Left hindlimb (tissue), 1 donor: ENCODE measurements at regions not wholly inside any gene's neighbourhood (a gene's known extent, or its start where the extent isn't known, plus 50 kb on each side); places are given as distances from the start of the nearest gene placed in this dataset.
A peak's percentile ranks its signal among the peaks of the same experiment; 100 is the strongest.
"Not testable (repeated sequence)": the region's sequence is repeated elsewhere in the genome, so short reads cannot be mapped to it uniquely, and the experiment has no call there.

Experiments used
- DNase-seq: peaks from one replicate; pipeline ENCODE4 v3.0.0-alpha.2; 2018

DNA sequence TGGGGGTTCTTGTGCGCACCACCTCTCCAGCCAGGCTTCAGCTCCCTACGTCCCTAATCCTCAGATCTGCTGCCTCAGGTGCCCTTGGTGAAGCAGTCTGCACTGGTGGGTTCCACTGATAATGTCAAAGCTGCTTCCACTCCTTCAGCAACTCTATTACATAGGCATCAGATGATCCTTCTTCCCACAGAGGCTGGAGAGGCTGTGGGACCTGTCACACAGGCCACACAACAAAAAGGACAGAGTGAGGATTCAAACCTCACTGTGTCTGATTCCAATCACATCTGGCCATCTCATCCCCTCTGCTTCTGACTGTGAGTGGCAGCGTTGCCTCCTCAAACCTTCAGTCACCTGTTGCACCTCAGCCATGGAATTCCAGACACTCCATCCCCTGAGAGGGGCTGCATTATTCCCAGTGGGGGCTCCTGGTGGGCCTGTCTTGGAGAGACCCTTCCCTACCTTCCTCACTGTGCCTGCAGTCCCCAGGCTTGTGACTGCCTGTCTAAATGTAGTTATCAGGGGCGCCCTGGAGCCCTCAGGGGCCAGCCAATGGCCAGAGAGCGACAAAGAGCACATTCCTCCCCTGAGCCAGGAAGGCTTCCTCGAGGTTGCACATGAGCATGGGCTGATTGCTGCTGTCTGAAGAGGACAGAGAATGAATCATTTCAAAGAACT is 211.4 kb upstream of the ECI2 start:
- DNase-seq = no peak

DNA sequence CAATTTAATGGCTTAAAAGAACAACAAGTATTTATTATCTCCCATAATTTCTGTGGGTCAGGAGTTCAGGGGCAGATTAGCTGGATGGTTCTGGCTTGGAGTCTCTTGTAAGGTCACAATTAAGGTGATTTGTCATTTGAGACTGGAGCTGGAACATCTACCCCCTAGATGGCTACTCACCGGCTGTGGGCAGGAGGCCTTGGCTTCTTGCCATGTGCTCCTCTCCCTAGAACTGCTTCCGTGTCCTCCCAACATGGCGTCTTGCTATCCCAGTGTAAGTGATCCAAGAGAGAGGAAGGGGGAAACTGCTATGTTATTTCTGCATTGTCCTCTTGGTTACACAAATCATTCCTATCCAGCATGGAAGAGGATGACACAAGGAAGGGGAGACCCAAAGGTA is 210.2 kb upstream of the ECI2 start:
- DNase-seq = no peak

DNA sequence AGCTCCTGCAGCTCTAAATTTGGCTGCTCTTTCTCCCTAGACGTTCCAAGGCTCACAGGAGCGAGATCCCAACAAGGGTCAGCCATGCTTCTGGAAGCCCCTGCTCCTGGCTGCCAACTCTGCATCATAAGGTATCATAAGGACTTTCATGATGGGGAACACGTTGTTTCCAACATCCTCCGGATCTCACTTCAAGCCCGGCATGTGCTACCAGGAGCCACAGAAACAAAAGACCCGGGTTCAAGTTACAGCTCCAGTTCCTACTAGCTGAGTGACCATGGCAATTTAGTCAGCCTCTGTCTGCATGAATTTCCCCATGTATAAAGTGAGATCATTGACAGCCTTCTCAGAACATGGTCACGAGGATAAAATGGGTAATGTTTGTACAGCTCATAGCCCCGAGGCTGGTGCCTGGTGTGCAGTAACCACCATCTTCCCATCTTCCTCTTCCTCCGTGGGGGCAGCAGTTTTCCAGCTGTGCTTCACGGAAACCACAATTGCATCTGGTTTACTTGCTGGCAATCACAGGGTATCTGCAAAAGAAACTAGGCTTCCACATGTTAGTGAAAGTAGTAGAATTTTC is 209.0 kb upstream of the ECI2 start:
- DNase-seq = no peak

DNA sequence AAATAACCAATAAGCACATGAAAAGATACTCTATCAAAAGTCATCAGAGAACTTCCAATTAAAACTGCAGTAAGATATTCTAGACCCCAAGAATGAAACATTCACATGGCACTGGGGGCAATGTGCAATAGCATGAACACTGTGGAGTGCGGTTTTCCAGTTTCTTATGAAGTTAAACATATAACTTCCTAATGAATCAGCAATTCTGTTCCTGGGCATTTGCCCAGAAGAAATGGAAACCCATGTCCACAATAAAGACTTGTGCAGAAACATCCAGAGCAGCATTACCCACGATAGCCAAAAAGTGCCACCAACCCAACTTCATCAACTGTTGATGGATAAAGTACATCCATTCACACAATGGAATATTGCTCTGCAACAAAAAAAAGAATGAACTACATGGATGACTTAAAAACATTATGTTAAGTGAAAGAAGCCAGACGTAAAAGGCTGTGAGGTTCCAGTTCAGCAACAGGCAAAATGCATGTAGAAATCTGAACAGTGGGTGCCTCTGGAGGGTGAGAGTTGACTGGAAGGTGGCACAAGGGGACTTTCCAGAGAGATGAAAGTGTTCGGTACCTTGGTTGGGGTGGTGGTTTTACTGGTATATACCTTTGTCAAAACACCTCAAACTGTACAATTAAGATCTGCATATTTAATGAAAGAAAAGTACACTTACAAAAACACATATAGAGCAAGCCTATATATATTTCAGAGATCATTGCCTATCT is 207.2 kb upstream of the ECI2 start:
- no peak for DNase-seq

DNA sequence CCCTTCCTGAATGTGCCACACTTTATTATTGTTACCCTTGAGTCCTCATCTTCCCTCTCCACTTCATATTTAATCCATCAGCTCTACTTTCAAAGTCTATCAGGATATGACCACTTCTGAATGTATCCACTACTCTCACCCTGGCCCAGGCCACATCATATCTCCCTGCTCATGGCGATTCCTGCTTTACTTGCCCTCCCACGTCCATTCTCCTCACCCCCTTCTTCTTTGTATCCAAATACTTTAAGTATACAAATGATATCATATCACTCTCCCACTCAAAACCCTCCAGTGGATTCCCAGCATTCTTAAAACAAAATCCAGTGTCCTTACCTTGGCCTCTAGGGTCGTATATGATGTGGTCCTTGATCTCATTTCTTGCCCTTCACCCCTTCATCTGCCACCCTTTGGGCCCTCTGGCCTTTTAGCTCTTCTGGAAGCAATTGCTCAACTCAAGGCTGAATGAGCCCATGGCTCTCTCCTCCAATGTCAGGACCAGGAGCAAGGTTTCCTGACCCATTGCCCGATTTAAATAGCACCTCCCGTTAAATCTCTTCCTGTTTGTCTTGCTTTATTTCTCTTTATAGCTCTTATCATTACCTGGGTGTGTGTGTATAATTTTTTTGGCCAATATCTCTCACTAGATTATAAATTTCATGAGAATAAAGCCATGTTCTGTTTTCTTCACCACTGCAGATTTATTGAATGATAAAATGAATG is 205.9 kb upstream of the ECI2 start:
- no peak for DNase-seq

DNA sequence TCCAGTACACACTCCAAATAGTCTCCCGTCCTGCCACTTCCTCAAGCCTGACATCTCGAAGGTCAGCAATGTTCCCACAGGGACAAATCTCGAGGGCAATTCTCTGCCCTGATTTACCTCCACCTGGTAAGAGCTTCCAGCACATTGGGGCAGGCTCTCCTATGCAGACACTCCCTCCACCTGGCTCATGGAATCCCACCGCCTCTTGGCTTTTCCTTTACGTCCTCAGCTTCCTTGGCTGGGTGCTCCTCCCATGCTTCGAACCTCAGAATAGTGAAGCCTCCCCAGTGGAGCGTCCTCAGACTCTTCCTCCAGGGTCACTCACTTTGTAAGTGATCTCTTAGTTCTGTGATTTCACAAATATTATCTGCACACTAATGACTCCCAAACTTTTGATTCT is 205.2 kb upstream of the ECI2 start:
- DNase-seq = no peak

DNA sequence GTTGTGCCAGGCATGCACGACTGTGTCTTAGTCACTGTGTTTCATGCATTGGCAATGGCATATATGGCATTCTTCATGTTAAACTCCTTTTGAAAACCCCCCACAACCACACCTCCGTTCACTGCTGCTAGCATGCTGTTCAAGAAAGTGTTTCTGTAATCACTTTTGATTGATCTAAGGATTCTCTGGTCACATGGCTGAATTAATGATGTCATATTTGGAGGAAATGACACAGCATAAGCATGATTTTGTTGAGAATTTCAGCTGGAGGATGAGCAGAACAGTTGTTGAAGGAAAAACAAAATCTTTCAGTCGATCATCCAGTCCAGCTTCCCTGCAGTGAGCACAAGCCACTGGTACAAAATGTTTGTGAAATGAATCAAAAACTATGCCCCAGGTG is 203.5 kb upstream of the ECI2 start:
- DNase-seq = no peak

DNA sequence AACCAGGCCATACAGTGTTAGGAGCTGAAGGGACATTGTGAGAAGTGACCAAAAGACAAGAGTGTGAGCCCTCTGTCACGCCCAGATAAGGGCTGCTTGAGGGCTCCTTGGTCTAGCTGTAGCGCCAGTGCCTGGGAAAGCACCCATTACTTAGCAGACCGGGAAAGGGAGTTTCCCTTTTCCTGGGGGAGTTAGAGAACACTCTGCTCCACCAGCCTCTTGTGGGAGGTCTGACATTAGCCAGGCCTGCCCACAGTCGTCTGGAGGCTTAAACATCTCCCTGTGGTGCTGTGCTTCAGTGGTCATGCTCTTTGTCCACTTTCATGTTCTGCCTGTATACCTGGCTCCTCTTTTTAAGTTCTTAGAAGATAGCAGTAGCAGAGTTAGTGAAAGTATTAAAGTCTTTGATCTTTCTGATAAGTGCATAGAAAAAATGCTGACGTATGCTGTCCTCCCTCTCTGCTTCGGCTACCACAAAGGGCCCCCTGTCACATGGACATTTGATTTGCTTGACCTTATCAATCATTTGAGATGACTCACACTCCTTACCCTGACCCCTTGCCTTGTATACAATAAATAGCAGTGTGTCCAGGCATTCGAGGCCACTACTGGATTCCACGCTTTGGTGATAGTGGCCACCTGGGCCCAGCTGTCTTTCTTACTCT is 201.5 kb upstream of the ECI2 start:
- DNase-seq = no peak

DNA sequence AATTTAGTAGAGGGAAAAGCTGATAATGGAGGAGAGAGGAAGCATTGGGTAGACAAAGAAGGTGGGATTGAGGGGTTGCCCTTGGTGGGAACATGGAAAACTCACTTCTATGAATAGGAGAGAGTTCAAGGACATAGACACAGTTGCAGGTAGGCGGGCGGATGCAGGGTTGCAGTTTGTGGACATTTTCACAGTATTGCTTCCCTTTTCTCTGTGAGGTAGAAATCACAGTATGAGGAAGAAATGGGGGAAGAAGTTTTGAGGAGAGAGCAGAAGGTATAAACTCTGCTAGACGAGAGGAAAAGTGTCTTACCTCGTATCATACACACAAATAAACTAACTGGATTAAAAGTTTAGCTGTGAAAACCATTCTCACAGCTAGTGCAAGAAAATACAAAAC is 200.7 kb upstream of the ECI2 start:
- no peak for DNase-seq

DNA sequence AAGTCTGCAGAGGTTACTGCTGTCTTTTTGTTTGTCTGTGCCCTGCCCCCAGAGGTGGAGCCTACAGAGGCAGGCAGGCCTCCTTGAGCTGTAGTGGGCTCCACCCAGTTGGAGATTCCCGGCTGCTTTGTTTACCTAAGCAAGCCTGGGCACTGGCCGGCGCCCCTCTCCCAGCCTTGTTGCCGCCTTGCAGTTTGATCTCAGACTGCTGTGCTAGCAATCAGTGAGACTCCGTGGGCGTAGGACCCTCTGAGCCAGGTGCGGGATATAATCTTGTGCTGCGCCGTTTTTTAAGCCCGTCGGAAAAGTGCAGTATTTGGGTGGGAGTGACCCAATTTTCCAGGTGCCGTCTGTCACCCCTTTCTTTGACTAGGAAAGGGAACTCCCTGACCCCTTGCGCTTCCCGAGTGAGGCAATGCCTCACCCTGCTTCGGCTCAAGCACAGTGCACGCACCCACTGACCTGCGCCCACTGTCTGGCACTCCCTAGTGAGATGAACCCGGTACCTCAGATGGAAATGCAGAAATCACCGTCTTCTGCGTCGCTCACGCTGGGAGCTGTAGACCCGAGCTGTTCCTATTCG is 198.9 kb upstream of the ECI2 start:
- not testable (repeated sequence) for DNase-seq

DNA sequence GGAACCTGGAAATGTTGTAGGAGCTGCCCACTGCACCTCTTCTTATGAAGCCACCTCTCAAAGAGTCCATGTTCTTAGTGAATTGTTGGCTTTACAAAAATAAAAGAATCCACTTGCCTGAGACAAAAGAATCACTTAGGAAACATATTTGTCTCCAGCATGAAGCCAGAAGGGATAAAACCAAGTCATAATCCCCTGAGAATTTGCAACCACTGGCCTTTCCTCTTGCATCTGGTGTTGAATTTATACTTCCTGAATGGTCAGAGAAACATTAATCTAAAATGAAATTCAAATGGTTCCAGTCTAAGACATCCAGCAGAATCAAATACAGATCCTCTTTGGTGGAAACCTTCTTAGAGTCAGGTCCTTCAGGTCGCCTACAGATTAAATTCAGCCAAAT is 192.5 kb upstream of the ECI2 start:
- no peak for DNase-seq

DNA sequence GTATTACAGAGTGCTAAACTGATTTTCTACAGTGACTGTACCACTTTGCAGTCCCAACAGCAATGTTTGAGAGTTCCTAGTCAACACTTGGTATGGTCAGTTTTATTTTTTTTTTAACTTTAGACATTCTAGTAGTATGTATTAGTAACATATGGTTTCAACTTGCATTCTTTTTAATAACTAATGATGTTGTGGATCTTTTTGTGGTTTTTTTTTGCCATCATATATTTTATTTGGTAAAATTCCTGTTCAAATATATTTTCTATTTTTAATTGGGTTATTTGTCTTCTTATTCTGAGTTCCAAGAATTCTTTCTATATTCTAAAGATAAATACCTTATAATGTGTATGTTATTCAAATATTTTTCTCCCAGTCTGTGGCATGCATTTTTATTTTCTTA is 189.4 kb upstream of the ECI2 start:
- DNase-seq = no peak

DNA sequence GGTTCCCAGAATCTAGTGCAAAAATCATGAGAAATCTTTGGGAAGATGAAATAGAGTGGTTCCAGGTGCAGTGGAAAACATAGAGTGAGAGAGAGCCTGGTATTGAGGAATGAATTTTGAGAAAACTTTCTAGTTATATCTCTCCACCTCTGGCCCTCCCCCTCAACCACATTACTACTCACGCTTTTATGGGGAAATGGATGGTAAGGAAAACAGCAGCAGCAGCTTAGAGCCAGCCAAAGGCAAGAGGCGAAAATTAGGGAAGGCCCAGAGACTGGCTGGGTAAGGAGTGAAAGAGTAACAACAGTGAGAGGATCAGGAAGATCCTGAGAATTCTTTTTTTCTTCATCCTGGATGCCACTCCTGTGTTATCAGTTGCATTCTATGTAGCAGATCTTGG is 187.9 kb upstream of the ECI2 start:
- DNase-seq = no peak

DNA sequence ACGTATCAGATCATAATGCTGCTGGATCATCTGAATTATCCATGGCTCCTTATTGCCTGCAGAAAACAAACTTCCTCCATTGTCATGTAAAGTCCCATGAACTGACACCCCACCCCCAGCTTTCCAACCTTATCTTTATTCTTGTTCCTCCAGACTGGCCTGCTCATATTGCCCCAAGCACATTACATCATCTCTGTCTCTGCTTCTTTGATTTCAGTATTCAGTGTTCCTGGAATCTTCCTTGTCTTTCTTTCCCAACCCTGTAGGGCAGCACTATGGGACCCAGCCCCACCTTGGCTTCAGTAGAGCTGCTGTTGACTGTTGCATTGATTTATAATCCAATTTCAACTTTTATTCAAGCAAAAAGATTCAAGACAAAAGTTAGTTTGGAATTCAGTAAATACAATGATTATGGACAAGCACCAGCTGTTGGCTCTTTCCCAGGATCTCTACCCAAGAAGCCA is 187.5 kb upstream of the ECI2 start:
- no peak for DNase-seq

DNA sequence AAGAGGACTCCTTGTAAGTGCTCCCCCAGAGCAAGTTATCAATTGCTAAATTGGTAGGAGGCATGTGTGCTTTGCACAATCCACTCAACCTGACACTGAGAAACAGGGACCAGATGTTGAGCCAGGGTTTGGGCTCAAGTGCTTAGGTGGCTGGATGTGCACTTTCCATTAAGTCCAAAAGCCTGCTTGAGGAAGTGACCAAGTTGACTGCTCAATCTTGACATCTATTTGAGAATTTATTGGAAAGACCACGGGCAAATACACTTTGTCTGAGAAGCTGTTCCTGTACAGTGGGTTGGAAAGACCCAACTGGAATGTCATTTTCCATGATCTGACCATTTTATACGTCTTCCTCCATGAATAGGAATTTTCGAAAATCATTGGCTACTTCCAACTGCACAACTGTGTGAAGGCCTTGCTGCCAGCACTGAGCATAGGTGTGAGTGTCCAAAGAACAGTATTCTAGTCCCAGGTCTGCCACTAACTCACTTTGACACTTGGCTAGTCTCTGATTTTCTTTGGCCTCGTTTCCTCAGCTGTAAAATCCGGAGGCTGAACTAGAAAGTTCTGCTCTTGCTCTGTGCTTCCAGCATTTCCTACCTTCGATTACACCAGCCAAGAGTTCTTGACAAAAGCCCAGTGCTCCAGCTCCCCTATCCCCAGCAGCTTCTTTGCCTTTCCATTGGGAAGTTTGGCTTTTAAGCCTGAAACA is 186.9 kb upstream of the ECI2 start:
- no peak for DNase-seq

DNA sequence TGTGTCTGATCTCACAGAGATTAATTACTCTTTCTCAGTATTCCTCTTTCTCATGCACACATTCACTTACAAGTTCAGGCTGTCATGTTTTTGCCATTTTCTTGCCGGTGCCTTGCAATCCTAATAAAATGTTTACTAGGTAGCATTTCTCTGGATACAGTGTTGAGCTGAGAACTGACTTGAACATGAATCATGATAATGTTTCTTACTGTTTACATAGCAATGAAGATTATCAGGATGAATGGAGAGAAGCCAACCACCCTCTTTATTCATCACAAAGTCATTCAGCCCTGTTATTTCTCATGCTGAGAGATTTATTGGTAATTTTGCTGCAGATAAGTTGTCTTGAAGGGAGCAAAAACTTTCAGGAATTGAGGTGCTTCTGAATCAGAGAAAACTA is 185.5 kb upstream of the ECI2 start:
- no peak for DNase-seq

DNA sequence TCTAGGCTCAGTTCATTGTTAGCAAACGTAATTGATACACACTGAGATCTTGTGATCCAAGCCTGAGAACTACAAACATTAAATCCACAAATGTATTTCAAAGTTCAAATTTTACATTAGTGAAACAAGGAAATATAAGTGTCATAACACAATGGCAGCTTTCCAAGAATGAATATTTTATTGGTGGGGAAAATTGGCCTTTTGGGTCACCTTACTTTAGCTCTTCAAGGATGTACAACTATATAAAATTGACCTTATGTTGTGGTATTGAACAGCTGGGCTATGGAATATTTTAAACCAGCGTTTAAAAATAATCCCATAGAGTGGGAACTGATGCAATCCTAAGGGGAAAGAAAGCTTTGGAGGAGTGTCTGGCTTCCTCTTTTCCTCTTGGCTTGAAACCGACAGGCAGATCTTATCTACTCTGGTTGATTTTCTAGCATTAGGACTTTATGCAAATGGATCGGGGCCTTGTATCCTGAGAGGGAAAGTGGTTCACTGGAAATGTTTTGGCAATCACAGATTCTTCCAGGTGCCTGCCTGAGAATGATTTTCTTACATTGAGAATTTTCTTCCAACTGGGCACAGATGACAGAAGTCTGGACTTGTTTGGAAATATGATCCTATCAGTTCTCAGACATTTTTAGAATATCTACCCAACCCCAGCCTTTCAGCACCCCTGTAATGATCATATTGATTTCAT is 184.8 kb upstream of the ECI2 start:
- DNase-seq = peak; percentile 27

DNA sequence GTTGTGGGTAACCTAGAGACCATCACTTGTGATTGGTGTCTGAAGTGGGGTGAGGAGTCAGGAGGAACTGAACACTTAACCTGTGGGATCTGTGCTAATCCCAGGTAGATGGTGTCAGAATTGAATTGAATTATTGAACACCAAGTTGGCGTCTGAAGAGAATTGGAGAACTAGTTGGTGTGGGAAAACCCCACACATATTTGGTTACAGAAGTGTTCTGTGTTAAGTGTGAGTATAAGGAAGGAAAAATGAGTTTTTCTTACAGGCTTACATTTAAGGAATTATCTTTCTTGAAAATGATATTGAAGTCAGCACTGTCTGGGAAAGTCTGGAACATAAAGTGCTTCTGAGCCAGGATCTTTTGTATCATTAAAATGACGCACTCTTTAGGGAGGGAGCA is 182.9 kb upstream of the ECI2 start:
- DNase-seq = no peak

DNA sequence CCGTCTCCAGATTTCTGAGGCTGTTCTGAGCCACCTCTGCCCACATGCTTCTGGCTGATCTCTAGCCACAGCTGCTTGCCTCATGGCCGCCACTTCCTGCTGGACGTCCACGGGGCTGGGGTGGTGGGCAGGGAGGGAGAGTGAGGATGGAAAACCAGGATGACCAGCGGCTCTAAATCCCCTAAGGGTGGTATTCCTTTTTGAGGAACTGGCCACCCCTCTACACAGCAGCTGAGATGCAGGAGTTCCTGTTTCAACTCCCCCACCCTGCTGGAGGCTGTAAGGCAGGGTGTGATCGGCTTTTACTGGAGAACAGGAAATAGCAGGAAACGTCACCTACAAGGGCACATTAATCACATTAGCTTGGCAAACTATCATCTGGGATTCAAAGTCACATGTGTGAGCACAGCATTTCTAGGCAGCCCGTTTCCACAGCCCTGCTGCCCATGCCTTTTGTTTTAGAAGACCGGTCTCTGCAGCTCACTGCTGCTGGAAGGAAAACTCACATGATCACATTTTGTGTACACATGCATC is 181.6 kb upstream of the ECI2 start:
- DNase-seq = peak; percentile 64

DNA sequence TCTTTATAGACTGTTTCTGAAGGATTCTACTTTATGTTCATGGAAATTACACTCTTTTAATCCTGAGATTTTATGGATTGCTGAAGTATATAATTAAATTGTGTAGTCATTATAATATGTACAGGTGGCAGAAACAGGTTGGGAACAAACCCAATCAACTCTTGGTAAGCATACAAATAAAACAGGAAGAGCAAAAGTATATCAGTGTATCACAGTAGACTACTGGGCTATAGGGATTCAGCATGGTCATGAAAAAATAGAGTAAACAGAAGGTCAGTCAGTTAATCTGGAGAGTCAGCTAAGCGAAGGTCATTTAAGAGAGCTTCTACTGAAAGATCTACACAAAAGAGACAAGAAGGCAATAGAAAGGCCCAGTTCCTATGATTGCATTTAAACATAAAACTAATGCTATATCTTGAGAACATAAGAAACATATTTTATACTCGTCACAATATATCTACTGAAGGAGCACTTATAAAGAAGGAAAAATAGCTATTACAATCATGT is 178.9 kb upstream of the ECI2 start:
- DNase-seq = no peak
